Activated T-cell treated with anti-CD3 and anti-CD28 coated beads for 4 hours (primary cell): ENCODE measurements at regions not wholly inside any gene's neighbourhood (a gene's known extent, or its start where the extent isn't known, plus 50 kb on each side); places are given as distances from the start of the nearest gene placed in this dataset.
"Not testable (repeated sequence)": the region's sequence is repeated elsewhere in the genome, so short reads cannot be mapped to it uniquely, and the experiment has no call there.

Experiments
- DNase-seq: peaks from one replicate; pipeline ENCODE4 v3.0.0-alpha.2; 2020

DNA sequence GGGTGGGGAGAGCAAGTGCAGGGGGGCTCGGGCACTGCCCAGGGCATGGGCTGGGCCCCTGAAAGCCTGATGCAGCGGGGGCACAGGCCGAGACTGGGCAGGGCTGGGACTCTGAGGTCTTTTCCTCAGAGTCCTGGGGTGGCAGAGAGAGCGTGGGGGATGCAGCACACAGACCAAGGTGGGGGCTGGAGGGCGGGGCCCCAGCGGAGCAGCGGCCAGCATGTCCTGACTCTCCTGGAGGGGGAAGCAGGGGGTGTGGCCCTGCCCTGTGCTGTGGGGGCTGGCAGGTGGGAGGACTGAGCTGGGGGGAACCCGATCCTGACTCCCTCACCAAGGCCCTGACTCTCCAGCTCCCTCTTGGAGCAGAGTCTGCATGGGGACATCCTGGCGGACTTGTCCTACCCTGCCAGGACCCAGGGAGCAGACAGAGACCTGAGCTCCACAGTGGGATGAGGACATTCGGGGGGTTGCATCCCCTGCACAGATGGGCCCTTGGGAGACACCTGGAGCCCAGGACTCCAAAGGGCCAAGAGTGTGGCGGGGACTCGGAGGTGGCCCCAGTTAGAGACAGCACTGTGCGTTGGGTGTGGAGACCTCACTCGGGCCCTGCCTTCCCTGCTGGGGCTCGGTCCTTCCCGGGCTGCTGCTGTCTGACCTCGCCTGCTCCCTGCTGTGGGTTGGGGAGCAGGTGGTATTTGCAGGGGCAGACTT is 326.1 kb downstream of the TMEM121 start:
- DNase-seq, result no peak

DNA sequence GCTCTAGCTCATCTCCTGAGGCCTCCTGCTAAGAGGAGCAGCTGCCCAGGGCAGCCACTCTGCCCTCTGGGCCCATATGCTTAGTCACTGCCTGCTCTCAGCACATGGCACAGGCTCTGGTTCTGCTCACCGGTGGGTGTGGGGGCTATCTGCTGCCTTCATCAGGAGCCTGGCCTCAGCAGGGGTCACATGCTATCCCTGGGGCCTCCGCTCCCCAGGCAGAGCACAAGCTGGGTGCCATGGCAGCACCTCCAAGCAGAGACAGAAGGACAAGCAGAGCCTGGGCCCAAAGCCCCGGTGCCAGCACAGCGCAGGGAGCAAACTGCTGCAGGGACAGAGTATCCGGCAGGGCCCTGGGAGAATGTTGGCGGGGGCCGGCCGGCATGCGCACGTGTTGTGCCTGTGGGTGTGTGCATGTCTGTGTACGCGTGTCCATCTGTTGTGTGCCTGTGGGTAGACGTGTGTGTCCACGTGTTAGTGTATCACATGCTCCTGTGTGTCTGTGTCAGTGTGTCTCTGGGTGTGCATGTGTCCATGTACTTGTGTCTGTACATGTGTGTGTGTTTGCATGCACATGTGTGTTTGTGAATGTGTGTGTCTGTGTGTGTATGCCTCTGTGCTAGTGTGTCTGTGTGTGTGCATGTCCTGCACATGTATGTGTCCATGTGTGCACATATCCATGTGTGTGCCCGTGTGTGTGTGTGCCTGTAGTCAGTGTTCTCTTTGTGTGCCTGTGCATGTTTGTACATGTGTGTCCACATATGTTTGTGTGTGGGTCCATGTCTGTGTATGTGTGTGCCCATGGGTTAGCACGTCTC is 326.9 kb downstream of the TMEM121 start:
- DNase-seq, result no peak

DNA sequence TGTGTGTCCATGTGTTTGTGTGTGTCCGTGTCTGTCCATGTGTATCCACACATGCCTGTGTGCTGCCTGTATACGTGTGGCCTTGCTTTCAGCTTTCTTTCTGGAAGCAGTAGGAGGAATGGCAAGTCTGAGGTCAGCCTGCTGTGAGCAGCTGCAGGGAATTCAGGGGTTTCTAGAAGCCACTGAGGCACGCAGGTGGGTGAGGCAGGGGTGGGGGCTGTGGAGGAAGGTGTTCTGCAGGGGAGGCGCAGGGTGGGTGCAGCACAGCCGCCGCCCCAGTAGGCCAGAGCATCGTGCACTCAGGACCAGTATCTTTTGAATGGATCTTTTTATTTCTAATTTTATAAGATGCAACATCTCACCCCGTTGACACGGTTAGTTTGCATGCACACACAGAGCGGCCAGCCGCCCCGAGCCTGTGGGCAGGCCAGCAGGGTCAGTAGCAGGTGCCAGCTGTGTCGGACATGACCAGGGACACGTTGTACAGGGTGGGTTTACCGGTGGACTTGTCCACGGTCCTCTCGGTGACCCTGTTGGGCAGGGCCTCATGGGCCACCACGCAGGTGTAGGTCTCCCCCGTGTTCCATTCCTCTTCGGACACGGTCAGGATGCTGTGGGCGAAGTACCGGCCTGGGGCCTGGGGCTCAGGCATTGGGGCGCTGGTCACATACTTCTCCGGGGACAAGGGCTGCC is 327.7 kb downstream of the TMEM121 start:
- DNase-seq, result no peak

DNA sequence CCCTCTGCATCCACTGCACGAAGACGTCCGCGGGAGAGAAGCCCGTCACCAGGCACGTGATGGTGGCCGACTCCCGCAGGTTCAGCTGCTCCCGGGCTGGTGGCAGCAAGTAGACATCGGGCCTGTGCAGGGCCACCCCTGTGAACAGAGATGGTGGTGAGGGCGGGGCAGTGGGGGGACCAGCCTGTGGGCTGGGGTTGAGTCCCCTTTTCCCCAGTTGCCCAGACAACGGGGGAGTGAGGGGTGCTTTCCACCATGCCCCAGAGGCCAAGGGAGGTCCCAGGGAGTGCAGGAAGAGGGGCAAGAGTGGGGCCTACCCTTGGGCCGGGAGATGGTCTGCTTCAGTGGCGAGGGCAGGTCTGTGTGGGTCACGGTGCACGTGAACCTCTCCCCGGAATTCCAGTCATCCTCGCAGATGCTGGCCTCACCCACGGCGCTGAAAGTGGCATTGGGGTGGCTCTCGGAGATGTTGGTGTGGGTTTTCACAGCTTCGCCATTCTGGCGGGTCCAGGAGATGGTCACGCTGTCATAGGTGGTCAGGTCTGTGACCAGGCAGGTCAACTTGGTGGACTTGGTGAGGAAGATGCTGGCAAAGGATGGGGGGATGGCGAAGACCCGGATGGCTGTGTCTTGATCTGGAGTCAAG is 328.3 kb downstream of the TMEM121 start:
- no peak for DNase-seq

DNA sequence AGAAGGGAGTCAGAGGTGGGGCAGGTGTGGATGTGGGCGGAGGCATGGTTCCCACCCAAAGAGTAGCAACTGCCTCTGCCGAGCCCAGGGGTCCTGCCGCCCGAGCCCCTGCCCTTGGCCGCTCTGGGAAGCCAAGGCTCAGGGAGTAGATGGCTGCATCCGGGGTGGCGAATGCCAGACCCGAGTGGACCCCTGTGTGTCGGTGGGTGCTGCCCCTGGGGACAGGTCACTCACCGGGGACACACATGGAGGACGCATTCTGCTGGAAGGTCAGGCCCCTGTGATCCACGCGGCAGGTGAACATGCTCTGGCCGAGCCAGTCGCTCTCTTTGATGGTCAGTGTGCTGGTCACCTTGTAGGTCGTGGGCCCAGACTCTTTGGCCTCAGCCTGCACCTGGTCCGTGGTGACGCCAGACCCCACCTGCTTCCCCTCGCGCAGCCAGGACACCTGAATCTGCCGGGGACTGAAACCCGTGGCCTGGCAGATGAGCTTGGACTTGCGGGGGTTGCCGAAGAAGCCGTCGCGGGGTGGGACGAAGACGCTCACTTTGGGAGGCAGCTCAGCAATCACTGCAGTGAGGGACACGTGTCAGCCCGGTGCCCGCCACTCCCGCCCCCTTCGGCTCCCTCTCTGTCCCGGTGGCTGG is 329.0 kb downstream of the TMEM121 start:
- no peak for DNase-seq

DNA sequence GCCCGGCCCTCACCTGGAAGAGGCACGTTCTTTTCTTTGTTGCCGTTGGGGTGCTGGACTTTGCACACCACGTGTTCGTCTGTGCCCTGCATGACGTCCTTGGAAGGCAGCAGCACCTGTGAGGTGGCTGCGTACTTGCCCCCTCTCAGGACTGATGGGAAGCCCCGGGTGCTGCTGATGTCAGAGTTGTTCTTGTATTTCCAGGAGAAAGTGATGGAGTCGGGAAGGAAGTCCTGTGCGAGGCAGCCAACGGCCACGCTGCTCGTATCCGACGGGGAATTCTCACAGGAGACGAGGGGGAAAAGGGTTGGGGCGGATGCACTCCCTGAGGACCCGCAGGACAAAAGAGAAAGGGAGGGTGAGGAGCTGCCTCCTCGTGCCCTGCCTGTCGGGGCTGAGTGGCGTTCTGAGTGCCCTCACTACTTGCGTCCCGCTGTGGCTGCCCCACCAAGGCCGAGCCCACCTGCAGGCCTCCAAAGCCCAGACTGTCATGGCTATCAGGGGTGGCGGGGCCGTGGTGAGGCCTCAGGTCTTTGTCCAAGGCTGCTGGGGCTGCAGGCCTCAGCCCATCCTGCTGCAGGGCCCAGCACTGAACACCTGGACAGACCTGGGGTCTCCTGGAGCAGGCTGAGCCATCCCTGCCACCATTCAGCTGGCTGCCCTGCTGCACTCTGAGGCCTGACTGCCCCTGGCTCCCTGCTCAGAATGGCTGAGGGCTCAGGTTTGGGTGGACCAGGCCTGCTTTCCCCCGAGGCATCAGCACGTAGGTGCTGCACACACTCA is 329.7 kb downstream of the TMEM121 start:
- no peak for DNase-seq

DNA sequence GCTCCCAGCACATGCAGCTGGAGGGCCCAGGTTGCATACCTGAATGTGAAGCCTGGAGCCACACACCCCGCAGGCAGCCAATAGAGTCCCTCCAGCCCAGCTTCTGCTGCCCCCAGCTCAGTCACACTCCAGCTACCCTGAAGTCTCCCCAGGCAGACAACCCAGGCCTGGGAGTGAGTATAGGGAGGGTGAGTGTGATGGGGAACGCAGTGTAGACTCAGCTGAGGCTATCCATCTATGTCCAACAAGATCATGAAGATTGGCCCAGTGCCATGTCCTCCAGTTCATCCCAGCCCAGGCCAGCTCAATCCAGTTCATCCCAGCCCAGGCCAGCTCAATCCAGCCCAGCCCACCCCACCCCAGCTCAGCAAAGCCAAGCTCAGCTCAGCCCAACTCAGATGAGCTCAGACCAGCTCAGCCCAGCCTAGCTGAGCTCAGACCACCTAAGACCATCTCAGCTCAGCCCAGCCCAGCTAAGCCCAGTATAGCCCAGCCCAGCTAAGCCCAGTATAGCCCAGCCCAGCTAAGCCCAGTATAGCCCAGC is 330.4 kb downstream of the TMEM121 start:
- no peak for DNase-seq

DNA sequence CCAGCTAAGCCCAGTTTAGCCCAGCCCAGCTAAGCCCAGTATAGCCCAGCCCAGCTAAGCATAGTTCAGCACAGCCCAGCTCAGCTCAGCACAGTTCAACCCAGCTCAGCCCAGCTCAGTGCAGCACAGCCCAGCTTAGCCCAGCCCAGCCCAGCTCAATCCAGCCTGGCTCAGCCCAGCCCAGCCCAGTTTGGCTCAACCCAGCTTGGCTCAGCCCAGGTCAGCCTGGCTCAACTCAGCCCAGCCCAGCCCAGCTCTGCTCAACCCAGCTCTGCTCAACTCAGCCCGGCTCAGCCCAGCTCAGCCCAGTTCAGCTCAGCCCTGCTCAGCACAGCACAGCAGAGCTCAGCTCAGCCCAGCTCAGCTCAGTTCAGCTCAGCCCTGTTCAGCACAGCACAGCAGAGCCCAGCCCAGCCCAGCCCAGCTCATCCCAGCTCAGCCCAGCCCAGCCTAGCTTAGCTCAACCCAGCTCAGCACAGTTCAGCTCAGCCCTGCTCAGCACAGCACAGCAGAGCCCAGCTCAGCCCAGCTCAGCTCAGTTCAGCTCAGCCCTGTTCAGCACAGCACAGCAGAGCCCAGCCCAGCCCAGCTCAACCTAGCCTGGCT is 330.9 kb downstream of the TMEM121 start:
- DNase-seq, result no peak

DNA sequence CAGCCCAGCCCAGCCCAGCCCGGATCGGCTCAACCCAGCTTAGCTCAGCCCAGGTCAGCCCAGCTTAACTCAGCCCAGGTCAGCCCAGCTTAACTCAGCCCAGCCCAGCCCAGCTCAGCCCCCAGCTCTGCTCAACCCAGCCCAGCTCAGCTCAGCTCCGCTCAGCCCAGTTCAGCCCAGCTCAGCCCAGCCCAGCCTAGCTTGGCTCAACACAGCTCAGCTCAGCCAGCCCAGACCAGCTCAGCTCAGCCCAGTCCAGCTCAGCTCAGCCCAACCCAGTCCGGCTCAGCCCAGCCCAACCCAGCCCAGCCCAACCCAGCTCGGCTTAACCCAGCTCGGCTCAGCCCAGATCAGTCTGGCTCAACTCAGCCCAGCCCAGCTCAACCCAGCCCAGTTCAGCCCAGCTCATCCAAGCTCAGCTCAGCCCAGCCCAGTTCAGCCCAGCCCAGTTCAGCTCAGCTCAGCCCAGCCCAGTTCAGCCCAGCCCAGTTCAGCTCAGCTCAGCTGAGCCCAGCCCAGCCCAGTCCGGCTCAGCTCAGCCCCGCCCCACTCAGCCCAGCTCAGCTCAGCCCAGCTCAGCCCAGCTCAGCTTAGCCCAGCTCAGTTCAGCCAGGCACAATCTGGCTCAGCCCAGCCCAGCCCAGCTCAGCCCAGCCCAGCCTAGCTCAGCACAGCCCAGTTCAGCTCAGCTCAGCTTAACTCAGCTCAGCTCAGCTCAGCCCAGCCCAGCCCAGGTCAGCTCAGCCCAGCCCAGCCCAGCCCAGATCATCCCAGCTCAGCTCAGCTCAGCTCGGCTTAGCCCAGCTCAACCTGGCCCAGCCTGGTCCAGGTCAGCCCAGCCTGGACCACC is 331.7 kb downstream of the TMEM121 start:
- DNase-seq, result no peak

DNA sequence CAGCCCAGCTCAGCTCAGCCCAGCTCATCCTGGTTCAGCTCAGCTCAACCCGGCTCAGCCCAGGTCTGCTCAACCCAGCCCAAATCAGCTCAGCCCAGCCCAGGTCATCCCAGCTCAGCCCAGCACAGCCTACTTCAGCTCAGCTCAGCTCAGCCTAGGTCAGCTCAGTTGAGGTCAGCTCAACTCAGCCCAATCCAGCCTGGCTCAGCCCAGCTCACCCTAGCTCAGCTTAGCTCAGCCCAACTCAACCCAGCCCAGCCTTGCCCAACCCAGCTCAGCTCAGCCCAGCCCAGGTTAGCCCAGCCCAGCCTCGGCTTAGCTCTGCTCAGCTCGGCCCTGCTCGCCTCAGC is 332.3 kb downstream of the TMEM121 start:
- no peak for DNase-seq

DNA sequence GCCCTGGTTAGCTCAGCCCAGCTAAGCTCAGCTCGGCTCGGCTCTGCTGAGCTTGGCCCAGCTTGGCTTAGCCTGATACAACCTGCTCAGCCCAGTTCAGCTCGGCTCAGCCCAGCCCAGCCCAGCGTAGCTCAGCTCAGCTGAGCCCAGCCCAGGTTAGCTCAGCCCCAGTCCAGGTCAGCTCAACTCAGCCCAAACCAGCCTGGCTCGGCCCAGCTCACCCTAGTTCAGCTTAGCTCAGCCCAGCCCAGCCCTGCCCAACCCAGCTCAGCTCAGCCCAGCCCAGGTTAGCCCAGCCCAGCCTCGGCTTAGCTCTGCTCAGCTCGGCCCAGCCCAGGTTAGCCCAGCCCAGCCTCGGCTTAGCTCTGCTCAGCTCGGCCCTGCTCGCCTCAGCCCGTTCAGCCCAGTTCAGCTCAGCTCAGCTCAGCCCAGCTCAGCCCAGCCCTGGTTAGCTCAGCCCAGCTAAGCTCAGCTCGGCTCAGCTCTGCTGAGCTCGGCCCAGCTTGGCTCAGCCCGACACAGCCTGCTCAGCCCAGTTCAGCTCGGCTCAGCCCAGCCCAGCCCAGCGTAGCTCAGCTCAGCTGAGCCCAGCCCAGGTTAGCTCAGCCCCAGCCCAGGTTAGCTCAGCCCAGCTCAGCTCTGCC is 332.8 kb downstream of the TMEM121 start:
- DNase-seq, result not testable (repeated sequence)

DNA sequence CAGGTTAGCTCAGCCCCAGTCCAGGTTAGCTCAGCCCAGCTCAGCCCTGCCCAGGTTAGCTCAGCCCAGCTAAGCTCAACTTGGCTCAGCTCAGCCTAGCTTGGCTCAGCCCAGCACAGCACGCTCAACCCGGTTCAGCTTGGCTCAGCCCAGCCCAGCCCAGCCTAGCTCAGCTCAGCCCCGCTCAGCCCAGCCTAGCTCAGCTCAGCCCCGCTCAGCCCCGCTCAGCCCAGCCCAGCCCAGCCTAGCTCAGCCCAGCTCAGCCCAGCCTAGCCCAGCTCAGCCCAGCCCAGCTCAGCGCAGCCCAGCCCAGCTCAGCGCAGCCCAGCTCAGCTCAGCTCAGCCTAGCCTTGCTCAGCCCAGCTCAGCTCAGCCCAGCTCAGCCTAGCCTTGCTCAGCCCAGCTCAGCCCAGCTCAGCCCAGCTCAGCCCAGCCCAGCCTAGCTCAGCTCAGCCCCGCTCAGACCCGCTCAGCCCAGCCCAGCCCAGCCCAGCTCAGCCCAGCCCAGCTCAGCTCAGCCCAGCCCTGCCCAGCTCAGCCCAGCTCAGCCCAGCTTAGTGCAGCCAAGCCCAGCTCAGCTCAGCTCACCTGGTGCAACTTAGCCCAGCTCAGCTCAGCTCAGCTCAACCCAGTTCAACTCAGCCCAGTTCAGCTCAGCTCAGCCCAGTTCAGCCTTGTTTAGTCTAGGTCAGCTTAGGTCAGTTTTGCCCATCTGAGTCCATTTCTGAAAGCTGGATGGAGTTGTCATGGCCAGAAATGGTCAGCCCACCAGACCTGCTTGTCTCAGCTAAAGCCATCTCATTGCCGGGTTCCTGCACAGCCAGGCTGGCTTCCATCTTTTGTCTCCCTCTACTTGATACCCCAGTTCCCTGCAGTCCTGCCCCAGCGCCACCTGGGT is 333.6 kb downstream of the TMEM121 start:
- DNase-seq, result no peak

DNA sequence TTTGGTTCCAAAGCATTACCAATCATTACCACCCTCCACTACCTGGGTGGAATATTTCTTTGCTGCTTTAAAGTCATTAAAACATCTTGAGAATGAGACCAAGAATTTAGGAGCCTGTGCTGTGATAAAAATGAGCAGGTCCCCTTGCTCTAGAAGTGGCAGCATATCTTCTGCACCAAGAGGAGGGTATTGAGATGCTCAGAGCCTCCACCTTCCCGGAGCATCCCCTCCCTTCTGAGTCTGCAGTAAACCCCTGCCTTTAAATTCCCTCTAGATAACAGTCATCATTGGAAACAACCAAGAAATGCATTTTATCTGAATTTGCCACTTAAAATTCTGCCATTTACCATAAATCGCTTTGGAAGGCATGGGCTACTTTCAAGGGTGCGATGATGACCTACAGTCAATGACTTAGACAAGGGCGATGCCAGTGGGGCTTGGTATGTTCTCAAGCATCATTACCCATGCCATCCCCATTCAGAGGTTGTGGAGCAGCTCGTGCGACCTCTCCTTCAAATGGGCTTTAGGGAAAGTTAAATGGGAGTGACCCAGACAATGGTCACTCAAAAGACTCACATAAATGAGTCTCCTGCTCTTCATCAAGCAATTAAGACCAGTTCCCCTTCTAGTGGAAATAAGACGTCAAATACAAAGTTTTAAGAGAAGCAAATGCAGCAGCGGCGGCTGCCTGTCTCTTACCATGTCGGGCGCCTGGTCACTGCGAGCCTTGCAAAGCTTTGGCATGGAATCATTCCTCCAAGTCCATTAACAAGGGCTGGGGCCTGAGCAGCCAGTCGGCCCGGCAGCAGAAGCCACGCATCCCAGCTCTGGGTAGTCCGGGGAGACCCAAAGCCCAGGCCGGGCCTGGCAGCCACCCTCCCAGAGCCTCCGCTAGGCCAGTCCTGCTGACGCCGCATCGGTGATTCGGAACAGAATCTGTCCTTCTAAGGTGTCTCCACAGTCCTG is 334.5 kb downstream of the TMEM121 start:
- no peak for DNase-seq

DNA sequence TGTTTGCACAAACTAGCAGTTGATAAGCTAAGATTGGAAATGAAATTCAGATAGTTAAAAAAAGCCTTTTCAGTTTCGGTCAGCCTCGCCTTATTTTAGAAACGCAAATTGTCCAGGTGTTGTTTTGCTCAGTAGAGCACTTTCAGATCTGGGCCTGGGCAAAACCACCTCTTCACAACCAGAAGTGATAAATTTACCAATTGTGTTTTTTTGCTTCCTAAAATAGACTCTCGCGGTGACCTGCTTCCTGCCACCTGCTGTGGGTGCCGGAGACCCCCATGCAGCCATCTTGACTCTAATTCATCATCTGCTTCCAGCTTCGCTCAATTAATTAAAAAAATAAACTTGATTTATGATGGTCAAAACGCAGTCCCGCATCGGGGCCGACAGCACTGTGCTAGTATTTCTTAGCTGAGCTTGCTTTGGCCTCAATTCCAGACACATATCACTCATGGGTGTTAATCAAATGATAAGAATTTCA is 335.6 kb downstream of the TMEM121 start:
- no peak for DNase-seq

DNA sequence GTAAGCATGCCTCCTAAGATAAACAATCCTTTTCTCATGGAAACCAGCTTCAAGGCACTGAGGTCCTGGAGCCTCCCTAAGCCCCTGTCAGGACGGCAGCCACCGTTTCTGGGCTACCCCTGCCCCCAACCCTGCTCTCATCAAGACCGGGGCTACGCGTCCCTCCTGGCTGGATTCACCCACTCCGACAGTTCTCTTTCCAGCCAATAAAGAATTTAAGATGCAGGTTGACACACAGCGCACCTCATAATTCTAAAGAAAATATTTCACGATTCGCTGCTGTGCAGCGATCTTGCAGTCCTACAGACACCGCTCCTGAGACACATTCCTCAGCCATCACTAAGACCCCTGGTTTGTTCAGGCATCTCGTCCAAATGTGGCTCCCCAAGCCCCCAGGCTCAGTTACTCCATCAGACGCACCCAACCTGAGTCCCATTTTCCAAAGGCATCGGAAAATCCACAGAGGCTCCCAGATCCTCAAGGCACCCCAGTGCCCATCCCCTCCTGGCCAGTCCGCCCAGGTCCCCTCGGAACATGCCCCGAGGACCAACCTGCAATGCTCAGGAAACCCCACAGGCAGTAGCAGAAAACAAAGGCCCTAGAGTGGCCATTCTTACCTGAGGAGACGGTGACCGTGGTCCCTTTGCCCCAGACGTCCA is 336.3 kb downstream of the TMEM121 start:
- no peak for DNase-seq

DNA sequence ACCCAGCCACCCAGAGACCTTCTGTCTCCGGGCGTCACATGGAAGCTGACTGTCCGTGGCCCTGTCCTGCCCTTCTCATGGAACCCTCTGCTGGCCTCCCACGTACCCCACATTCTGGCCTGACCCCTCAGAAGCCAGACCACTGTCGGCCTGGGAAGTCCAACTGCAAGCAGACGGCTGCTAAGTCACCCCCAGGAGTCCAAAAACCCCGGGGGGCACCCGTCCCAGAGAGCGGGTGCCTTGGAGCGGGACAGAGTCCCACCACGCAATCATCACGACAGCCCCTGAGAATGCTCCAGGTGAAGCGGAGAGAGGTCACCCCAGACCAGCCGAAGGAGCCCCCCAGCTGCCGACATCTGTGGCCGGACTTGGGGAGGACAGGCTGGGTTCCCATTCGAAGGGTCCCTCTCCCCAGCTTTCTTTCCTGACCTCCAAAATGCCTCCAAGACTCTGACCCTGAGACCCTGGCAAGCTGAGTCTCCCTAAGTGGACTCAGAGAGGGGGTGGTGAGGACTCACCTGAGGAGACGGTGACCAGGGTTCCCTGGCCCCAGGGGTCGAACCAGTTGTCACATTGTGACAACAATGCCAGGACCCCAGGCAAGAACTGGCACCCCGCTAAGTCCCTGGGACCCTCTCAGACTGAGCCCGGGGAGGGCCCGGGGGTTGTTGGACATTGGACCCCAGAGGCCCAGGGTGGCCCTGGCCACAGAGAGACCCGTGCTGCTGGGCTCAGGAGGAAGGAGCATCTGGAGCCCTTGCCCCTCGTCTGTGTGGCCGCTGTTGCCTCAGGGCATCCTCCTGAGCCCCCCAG is 337.1 kb downstream of the TMEM121 start:
- DNase-seq, result no peak
